C1 segment of cervical spinal cord (tissue), 14 donors: ENCODE measurements at regions not wholly inside any gene's neighbourhood (a gene's known extent, or its start where the extent isn't known, plus 50 kb on each side); places are given as distances from the start of the nearest gene placed in this dataset.
"Not testable (repeated sequence)": the region's sequence is repeated elsewhere in the genome, so short reads cannot be mapped to it uniquely, and the experiment has no call there.

ENCODE experiments used
- DNase-seq, 14 donors: peaks; one replicate each; lab custom pipeline; 2025; lab: John Stamatoyannopoulos, UW

GRCh38 chr4:117560329-117560728, 474.0 kb upstream of the NDST3 start:
- no peak for DNase-seq

GRCh38 chr4:117574085-117574484, 460.2 kb upstream of the NDST3 start:
- no peak for DNase-seq

DNA sequence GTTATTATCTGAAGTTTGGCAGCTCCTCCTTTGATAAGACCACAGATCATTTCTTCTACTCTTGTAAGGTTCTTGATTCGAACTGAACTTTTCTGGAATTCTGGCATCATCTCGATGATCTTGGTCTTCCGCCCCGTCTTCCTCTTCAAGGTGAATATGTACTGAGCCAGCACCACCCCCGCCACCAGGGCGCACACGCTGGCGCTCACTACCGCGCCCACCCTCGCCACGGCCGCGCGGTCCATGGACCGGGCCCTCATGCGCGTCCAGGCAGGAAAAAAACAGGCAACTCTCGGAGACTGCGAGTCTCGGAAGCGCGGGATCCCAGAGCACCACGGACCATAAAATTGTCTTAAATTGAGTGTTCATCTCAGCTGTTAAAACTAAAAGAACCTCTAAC, 458.4 kb upstream of the NDST3 start:
- DNase-seq, result no peak

DNA sequence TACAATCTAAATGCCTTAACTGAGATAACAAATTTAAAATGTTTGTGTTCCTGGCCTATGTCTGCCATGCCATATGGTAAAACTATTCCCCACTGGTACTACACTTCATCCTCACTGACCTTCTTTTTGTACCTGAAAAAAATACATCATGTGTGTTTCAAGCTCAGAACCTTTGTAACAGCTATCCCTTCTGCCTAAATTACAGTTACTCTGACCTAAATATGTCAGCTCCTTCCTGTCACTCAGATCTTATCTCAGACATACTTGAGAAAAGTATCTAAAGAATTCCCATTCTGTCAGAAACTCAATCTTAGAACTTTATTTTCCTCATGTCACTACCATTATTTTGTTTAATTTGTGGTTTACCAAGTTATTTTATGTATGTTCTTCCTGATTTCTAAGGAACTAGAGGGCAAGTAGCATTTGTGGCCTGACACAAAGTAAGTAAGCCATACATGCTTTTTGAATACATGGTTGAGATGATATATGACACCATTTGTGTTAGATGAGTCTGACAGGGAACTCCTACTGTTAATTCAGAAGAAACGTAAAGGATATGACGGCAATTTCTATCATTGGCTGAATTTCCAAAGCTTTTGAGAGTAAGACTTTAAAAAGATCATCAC, 456.5 kb upstream of the NDST3 start:
- DNase-seq, result peak in 1 of 14 donors; percentile 35

DNA sequence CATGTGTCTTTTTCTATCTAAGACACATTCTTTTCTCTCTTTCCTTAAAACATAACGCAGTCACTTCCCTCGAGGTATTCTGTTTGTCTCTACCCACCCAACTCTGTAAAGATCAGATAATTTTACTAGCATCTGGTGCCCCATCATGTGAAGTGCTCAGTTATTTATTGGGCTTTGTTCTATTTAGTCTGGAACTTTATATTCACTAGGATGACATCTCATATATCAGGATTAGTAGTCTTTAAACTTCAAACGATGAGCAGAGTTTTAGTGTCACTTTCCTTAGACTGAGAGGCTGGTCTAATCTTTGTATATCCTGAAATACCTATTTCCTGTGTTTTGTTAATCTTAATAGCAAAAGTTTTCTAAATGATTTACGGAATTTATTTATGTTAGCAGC, 445.5 kb upstream of the NDST3 start:
- no peak for DNase-seq

DNA sequence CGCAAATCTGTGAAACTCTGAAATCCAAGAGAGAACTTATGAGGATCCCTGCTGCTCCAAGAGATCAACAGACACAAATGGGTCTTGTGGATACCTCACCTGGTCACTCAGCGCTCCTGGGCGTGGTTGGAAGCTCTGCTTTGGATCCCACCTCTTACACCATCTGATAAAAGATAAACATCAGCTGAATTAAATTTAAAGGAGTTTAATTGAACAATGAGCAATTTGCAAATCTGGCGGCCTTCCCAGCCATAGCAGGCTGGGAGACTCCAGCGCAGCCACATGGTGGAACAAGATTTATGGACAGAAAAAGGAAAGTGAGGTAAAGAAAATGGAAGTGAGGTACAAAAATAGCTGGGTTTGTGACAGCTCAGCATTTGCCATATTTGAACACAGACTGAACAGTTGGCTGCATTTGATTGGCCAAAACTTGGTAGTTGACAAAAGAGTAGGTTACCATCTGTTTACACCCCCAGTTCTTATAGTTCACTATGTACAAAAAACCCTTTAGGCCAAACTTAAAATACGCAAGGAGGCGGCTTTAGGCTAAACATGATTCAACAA, 437.3 kb upstream of the NDST3 start:
- DNase-seq, result no peak

DNA sequence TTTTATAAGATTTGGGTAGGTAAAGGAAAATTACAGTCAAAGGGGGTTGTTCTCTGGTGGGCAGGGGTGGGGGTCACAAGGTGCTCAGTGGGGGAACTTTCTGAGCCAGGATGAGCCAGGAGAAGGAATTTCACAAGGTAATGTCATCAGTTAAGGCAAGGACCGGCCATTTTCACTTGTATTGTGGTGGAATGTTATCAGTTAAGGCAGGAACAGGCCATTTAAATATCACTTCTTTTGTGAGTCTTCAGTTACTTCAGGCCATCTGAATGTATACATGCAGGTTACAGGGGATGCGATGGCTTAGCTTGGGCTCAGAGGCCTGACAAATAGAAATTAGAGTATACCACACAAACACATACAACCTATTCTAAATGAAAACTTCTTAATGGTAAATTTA, 434.9 kb upstream of the NDST3 start:
- not testable (repeated sequence) for DNase-seq

DNA sequence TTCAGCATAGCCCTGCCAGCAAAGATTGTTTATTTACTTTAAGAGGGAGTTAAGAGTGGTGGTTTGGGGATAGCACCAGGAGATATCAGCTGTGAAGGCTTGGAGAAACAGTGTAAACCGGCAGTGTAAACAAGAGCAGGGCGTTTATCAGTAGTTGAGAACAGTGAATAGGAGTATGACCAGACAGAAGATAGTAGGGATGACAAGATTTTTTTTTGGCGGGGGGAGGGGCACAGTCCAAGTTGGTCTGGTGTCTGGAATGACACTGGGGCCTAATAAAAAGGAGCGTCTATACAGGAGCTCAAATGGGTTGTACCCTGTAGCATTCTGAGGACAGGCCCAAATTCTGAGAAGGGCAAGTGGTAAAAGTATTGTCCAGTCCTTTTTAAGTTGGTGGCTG, 433.4 kb upstream of the NDST3 start:
- not testable (repeated sequence) for DNase-seq

GRCh38 chr4:117610706-117611308, 423.5 kb upstream of the NDST3 start:
- DNase-seq, result no peak

GRCh38 chr4:117621673-117622072, 412.6 kb upstream of the NDST3 start:
- DNase-seq, result no peak

- DNase-seq, result no peak
Observed at GRCh38 chr4:117623326-117623725, 411.0 kb upstream of the NDST3 start.

DNA sequence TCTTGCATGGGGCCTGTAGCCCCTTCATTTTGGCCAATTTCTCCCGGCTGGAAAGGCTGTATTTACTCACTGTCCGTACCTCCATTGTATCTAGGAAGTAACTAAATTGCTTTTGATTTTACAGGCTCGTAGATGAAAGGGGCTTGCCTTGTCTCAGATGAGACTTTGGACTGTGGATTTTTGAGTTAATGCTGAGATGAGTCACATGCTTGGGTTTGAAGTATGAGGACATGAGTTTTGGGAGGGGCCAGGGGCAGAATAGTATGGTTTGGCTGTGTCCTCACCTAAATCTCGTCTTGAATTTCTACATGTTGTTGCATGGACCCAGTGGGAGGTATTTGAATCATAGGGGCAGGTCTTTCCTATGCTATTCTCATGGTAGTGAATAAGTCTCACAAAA, 407.6 kb upstream of the NDST3 start:
- DNase-seq, result no peak

DNA sequence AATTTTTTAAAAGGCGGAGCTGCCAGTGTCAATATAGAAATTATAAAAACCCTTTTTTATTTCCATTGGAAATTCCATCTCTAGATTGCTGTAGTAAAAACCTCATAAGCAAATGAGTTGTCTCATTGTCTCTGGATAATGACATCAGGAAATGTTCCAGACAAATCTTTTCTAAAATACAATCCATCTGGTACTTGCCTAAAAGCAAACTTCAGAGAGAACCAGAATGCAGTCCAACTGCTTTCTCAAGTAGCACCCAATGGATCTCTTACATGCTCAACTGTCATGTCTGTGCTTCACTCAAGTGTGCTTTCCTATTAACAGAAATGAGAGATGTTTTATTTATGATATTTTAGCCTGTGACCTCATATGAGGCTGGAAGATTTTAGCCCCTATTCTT, 399.6 kb upstream of the NDST3 start:
- no peak for DNase-seq

GRCh38 chr4:117637347-117637746, 396.9 kb upstream of the NDST3 start:
- no peak for DNase-seq

- no peak for DNase-seq
Observed at GRCh38 chr4:117640836-117641235, 393.4 kb upstream of the NDST3 start.

GRCh38 chr4:117641519-117641918, 392.8 kb upstream of the NDST3 start:
- DNase-seq, result no peak

GRCh38 chr4:117654079-117654478, 380.2 kb upstream of the NDST3 start:
- no peak for DNase-seq

- DNase-seq, result no peak
Observed at GRCh38 chr4:117660668-117661067, 373.6 kb upstream of the NDST3 start.

- DNase-seq, result no peak
Observed at GRCh38 chr4:117661091-117662072, 372.9 kb upstream of the NDST3 start.

GRCh38 chr4:117664706-117665444, 369.4 kb upstream of the NDST3 start:
- no peak for DNase-seq

- DNase-seq, result no peak
Observed at GRCh38 chr4:117676153-117676552, 358.1 kb upstream of the NDST3 start.

GRCh38 chr4:117678861-117679260, 355.4 kb upstream of the NDST3 start:
- no peak for DNase-seq
